Effector memory CD8-positive, alpha-beta T cell (primary cell): ENCODE measurements at regions not wholly inside any gene's neighbourhood (a gene's known extent, or its start where the extent isn't known, plus 50 kb on each side); places are given as distances from the start of the nearest gene placed in this dataset.

Experiments
- ATAC-seq: fragments of 150-1000 bp; cut with Tn5 transposase; replicated peaks from 2 replicates; pipeline ENCODE4 v1.10.0; 2021; ENCODE audit warnings: mild to moderate bottlenecking, moderate library complexity
- DNase-seq, 3 experiments: peaks; one replicate each; pipeline ENCODE4 v3.0.0; 2021
- H3K27ac Mint-ChIP-seq, 2 donors: one replicate each; pipeline ENCODE4 v1.8.0; 2022; ENCODE audit warnings: mild to moderate bottlenecking in 2 of 2, mixed read lengths in 2 of 2, moderate library complexity in 2 of 2
- H3K27me3 Mint-ChIP-seq, 2 donors: one replicate each; pipeline ENCODE4 v1.8.0; 2022; ENCODE audit warnings: mixed read lengths in 2 of 2
- H3K36me3 Mint-ChIP-seq: one replicate; pipeline ENCODE4 v1.8.0; 2022; ENCODE audit warnings: mild to moderate bottlenecking, moderate library complexity, mixed read lengths; ENCODE audit not compliant: insufficient read depth
- H3K4me1 Mint-ChIP-seq, 2 donors: one replicate each; pipeline ENCODE4 v1.8.0; 2022; ENCODE audit warnings: low read depth in 2 of 2, mixed read lengths in 2 of 2
- H3K4me3 Mint-ChIP-seq, 2 donors: one replicate each; pipeline ENCODE4 v1.8.0; 2022; ENCODE audit warnings: mild to moderate bottlenecking in 2 of 2, mixed read lengths in 2 of 2, moderate library complexity in 2 of 2
- H3K9me3 Mint-ChIP-seq, 2 donors: one replicate each; pipeline ENCODE4 v1.8.0; 2022; ENCODE audit warnings: mixed read lengths in 2 of 2

DNA sequence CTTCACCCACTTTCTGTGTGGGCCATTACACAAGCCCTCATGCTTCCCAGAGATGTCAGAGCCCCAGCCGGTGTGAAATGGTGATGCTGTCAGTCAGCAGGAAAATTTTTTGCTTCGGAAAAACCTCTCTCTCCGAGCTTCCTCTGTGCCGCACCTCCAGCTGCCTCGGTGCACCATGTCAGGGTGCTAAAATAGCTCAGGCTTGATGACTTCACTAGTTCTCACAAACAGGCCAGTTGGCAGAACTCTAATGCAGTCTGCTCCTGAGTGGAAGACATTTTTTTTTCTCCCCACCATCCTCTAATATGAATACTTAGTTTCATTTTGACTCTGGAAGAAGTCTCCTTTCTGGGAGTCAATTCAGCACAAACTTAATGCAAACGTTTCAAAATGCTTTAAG is 71.3 kb downstream of the KLF12 start:
- ATAC-seq (peak; percentile 26), DNase-seq (peak in 2 of 3 experiments; percentile 10 to 20)
- Mint-ChIP-seq H3K27ac (peak overlapping the region; percentile 81 to 82), H3K9me3 (no peaks in the 10 kb centered on the region), H3K36me3 (peaks cover 4% of the 10 kb centered on the region), H3K4me3 (peak overlapping the region; percentile 84 to 91), H3K27me3 (no peaks in the 10 kb centered on the region), H3K4me1 (peaks cover 50 to 68% of the 10 kb centered on the region in 2 donors)

DNA sequence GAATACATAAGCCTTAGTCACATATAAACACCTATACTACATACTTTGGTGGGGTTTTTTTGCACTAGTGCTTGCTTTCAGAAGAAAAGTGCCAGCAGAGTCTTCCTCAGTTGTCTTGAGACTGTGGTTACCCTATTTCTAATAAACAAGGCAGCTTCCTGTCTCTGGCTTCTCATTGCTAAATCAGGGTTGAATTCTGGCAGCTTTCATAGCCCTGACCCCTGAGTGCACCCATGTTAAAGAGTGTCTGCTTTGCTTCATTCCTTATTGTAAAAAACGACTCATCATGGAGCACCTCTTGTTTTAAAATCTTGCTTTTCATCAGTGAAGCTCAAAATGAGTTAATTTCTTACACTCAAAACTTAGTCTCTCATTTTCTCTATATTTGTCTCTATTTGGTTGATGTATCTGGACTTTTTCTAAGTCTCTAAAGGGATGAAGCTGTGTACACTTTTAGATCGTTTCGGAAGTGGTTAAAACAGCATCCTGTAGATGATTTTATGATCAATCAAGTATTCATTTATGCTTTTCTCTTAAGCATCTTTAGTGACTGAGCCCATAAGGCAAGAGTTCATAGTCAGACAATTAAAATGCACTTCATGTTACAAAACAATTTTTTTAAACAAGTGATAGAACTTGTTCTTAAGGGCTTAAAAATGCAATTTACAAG is 72.1 kb downstream of the KLF12 start:
- Mint-ChIP-seq H3K27me3 (no peaks in the 10 kb centered on the region), H3K4me3 (peak overlapping the region; percentile 84 to 91), H3K27ac (peak overlapping the region; percentile 81 to 82), H3K36me3 (peaks cover 4% of the 10 kb centered on the region), H3K4me1 (peaks cover 51 to 69% of the 10 kb centered on the region in 2 donors), H3K9me3 (no peaks in the 10 kb centered on the region)
- peak; percentile 7 to 37 (median 26) for DNase-seq
- ATAC-seq: peak; percentile 83

DNA sequence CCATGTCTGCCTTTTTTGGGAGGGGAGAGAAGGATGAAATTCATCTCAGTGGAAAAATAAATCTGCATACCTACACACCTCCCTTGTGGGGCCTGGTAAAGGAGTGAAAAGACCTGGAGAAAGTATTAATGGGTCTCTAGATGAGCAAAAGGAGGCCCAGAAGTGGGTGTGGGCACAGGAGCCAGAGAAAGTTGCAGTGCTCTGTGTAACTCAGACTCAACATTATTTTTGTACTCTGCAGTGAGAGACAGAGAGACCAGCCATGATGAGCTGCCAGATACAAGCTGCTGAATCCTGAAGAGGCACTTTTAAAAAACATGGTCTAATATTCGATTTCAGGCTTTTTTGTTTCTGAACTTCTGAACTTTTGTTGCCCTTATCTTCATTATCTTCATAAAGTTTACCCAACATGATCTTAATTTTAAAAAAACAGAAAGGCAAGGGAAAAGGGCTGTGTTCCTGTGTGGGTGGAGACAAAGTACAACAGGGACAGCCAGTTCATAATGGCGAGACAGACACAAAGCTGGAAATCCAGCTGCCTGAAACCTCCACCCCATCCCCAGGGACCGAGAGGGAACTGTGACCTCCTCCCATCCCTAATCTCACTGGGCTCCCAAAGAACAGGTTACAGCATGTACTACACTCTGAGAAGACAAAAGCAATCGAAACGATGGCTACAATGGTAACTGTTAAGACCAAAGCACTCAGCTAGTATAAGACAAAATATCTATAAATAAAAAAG is 77.2 kb downstream of the KLF12 start:
- no peaks in the 10 kb centered on the region for H3K27me3 Mint-ChIP-seq
- H3K9me3 Mint-ChIP-seq: no peaks in the 10 kb centered on the region
- peak overlapping the region in 1 of 2 donors; percentile 5 for H3K4me3 Mint-ChIP-seq
- H3K27ac Mint-ChIP-seq: peak overlapping the region; percentile 53 to 71
- H3K4me1 Mint-ChIP-seq: peaks cover 56 to 77% of the 10 kb centered on the region in 2 donors
- ATAC-seq (no peak), DNase-seq (no peak)
- peaks cover 3% of the 10 kb centered on the region for H3K36me3 Mint-ChIP-seq

GRCh38 chr13:74052402-74052928 is 81.7 kb downstream of the KLF12 start:
- peaks cover 16% of the 10 kb centered on the region for H3K36me3 Mint-ChIP-seq
- DNase-seq (no peak), ATAC-seq (no peak)
- H3K4me1 Mint-ChIP-seq: peaks cover 68 to 91% of the 10 kb centered on the region in 2 donors
- peak overlapping the region in 1 of 2 donors; percentile 14 for H3K4me3 Mint-ChIP-seq
- no peaks in the 10 kb centered on the region for H3K27me3 Mint-ChIP-seq
- peak overlapping the region in 1 of 2 donors; percentile 87 for H3K27ac Mint-ChIP-seq
- H3K9me3 Mint-ChIP-seq: no peaks in the 10 kb centered on the region

DNA sequence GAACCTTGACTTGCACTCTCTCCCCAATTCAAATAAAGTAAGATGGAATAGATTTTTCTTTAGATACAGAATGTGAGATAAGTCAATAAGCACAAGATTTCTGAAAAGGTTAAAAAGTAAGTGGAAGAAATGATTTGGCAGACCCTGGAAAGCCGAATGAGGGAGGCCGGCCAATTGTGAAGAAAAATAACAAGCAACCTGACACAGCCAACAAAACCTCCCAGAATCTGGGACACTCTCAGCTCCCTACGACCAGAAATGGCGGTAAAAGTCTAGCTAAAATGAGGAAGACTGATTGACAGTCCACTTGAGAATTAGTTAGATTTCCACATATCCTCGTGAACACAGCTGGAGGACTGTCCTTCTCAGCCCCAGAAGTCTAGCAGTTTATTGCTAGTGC is 85.4 kb downstream of the KLF12 start:
- H3K4me3 Mint-ChIP-seq: peak overlapping the region in 1 of 2 donors; percentile 18
- H3K27ac Mint-ChIP-seq: peak overlapping the region in 1 of 2 donors; percentile 38
- peaks cover 19% of the 10 kb centered on the region for H3K36me3 Mint-ChIP-seq

DNA sequence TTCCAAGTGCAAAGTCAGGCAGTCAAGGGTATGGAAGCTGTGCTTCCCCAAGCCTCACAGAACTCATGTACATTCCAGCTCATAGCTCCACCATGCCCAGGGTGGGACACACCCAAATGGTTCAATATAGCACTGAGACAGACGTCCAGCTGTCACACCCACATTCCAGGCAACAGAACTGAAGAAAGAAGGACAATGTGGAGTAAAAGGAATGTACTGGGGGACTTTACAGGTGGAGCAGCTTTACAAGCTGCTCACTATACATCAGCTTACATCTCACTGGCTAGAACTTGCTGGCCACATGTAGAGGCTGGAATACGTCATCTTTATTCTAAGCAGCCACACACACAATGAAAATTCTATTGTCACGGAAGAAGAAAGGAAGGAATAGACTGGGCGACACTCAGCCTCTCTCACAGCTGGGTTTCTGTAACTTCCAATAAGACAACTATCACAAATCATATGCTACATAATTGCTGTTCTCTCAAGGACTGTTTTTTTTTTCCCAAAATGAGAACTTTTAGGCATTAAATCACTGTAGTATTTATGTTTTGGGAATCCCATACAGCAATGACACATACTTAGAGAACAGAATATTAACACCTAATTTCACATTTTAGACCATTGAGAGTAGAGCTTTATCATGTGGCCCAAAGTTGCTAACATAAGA is 86.1 kb downstream of the KLF12 start:
- Mint-ChIP-seq H3K4me1 (peaks cover 56 to 77% of the 10 kb centered on the region in 2 donors), H3K36me3 (peaks cover 19% of the 10 kb centered on the region), H3K27me3 (no peaks in the 10 kb centered on the region), H3K9me3 (no peaks in the 10 kb centered on the region), H3K4me3 (no peak overlapping the region), H3K27ac (peak overlapping the region; percentile 9 to 27)
- DNase-seq (no peak), ATAC-seq (no peak)

More for the DNA sequence above, 85.4 kb downstream of the KLF12 start:
- Mint-ChIP-seq H3K27me3 (no peaks in the 10 kb centered on the region), H3K4me1 (peaks cover 52 to 77% of the 10 kb centered on the region in 2 donors), H3K9me3 (no peaks in the 10 kb centered on the region)
- no peak for DNase-seq
- ATAC-seq: no peak

- Mint-ChIP-seq H3K4me1 (peaks cover 58 to 81% of the 10 kb centered on the region in 2 donors), H3K36me3 (peaks cover 21% of the 10 kb centered on the region), H3K9me3 (no peaks in the 10 kb centered on the region), H3K4me3 (no peak overlapping the region), H3K27me3 (no peaks in the 10 kb centered on the region), H3K27ac (no peak overlapping the region)
- no peak for ATAC-seq
- no peak for DNase-seq
Observed at GRCh38 chr13:74046431-74046830, 87.8 kb downstream of the KLF12 start.

GRCh38 chr13:74045583-74045982 is 88.6 kb downstream of the KLF12 start:
- Mint-ChIP-seq H3K4me3 (no peak overlapping the region), H3K9me3 (no peaks in the 10 kb centered on the region), H3K4me1 (peaks cover 54 to 79% of the 10 kb centered on the region in 2 donors), H3K27me3 (no peaks in the 10 kb centered on the region), H3K36me3 (peaks cover 21% of the 10 kb centered on the region), H3K27ac (peak overlapping the region in 1 of 2 donors; percentile 2)
- DNase-seq: no peak
- ATAC-seq: no peak

- H3K4me1 Mint-ChIP-seq: peaks cover 42 to 66% of the 10 kb centered on the region in 2 donors
- no peaks in the 10 kb centered on the region for H3K27me3 Mint-ChIP-seq
- ATAC-seq: no peak
Observed at GRCh38 chr13:74043237-74043636, 91.0 kb downstream of the KLF12 start.

GRCh38 chr13:74040200-74040599 is 94.0 kb downstream of the KLF12 start:
- Mint-ChIP-seq H3K9me3 (no peaks in the 10 kb centered on the region), H3K36me3 (peaks cover 11% of the 10 kb centered on the region), H3K4me3 (peak overlapping the region in 1 of 2 donors; percentile 13), H3K4me1 (peaks cover 45 to 73% of the 10 kb centered on the region in 2 donors), H3K27ac (peak overlapping the region in 1 of 2 donors; percentile 44), H3K27me3 (no peaks in the 10 kb centered on the region)
- ATAC-seq (peak; percentile 60), DNase-seq (peak in 2 of 3 experiments; percentile 16 to 18)

More at GRCh38 chr13:74043237-74043636, 91.0 kb downstream of the KLF12 start:
- Mint-ChIP-seq H3K9me3 (no peaks in the 10 kb centered on the region), H3K4me3 (peak overlapping the region in 1 of 2 donors; percentile 49), H3K27ac (peak overlapping the region in 1 of 2 donors; percentile 68), H3K36me3 (peaks cover 13% of the 10 kb centered on the region)
- no peak for DNase-seq

DNA sequence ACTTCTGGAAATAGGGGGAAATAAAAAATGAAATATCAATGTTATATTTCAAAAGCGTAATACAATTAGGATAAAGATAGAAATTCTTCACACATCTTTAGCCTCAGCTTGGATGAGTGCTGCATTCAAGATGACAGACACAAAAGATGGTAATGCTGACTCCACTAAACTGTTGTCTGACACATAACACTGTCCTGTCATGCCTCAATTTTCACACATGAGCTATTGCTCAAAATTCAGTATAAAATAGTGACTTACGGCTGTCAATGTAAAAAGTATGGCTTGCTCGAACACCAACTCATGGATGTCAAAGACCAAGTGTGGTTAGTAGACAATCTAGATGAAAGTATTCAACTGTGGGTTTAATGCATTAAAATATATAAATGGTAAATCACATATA is 94.5 kb downstream of the KLF12 start:
- H3K4me3 Mint-ChIP-seq: peak overlapping the region in 1 of 2 donors; percentile 13
- H3K9me3 Mint-ChIP-seq: no peaks in the 10 kb centered on the region
- DNase-seq (no peak), ATAC-seq (no peak)
- peaks cover 14% of the 10 kb centered on the region for H3K36me3 Mint-ChIP-seq
- H3K27ac Mint-ChIP-seq: peak overlapping the region in 1 of 2 donors; percentile 44
- H3K27me3 Mint-ChIP-seq: no peaks in the 10 kb centered on the region
- peaks cover 48 to 74% of the 10 kb centered on the region in 2 donors for H3K4me1 Mint-ChIP-seq

GRCh38 chr13:74039154-74039553 is 95.0 kb downstream of the KLF12 start:
- Mint-ChIP-seq H3K9me3 (no peaks in the 10 kb centered on the region), H3K36me3 (peaks cover 10% of the 10 kb centered on the region), H3K4me3 (no peak overlapping the region), H3K4me1 (peaks cover 46 to 72% of the 10 kb centered on the region in 2 donors), H3K27me3 (no peaks in the 10 kb centered on the region), H3K27ac (peak overlapping the region in 1 of 2 donors; percentile 44)
- DNase-seq (no peak), ATAC-seq (no peak)

DNA sequence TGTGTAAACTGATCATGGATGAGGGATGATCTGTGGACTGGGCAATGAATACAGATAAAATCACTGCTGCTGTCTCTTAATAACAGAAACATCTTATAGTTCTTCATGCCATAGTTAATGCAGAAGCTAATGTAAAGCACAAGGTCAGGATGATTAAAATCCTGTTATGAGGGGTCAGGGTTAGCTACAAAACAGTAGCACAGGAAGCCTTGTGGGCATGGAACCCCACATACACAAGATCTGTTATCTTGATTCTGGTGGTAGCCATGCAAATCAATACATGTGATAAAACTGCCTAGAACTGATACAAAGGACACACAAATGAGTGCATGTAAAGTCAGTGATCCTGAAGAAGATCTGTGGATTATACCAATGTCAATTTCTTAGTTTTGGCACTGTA is 96.4 kb downstream of the KLF12 start:
- ATAC-seq (peak; percentile 79), DNase-seq (no peak)
- H3K27ac Mint-ChIP-seq: peak overlapping the region; percentile 62 to 76
- H3K27me3 Mint-ChIP-seq: no peaks in the 10 kb centered on the region
- no peaks in the 10 kb centered on the region for H3K9me3 Mint-ChIP-seq
- H3K36me3 Mint-ChIP-seq: peaks cover 10% of the 10 kb centered on the region
- H3K4me1 Mint-ChIP-seq: peaks cover 39 to 62% of the 10 kb centered on the region in 2 donors
- H3K4me3 Mint-ChIP-seq: peak overlapping the region; percentile 36 to 65
